Astrocyte (in vitro differentiated cells and primary cell): ENCODE measurements at regions not wholly inside any gene's neighbourhood (a gene's known extent, or its start where the extent isn't known, plus 50 kb on each side); places are given as distances from the start of the nearest gene placed in this dataset.

Experiments used
- DNase-seq: peaks from one replicate; pipeline ENCODE4 v3.0.0-alpha.2; 2010; ENCODE audit warnings: low read depth
- FAIRE-seq: peaks from 2 replicates; lab custom pipeline; 2011; peaks lifted over from hg19 to GRCh38; lab: Jason Lieb, UNC
- H2AFZ ChIP-seq: 2 replicates; pipeline ENCODE4 v1.6.0; 2012; ENCODE audit warnings: low read depth, low read length, inconsistent platforms
- H3K27ac ChIP-seq: 2 replicates; pipeline ENCODE4 v1.5.1; 2011; ENCODE audit warnings: low read depth, low read length, inconsistent platforms
- H3K27me3 ChIP-seq: 2 replicates; pipeline ENCODE4 v1.6.0; 2011; ENCODE audit warnings: low read length, inconsistent platforms; ENCODE audit not compliant: insufficient read depth
- H3K36me3 ChIP-seq: 2 replicates; pipeline ENCODE4 v1.5.1; 2011; ENCODE audit warnings: low read length, inconsistent platforms; ENCODE audit not compliant: insufficient read depth
- H3K4me1 ChIP-seq: 2 replicates; pipeline ENCODE4 v1.5.1; 2011; ENCODE audit warnings: low read length, inconsistent platforms; ENCODE audit not compliant: insufficient read depth
- H3K4me2 ChIP-seq: 2 replicates; pipeline ENCODE4 v1.6.0; 2012; ENCODE audit warnings: low read length, inconsistent platforms
- H3K4me3 ChIP-seq: 2 replicates; pipeline ENCODE4 v1.5.1; 2011; ENCODE audit warnings: low read depth, mild to moderate bottlenecking, low read length, inconsistent platforms; ENCODE audit not compliant: insufficient read depth
- H3K79me2 ChIP-seq: 2 replicates; pipeline ENCODE4 v1.6.0; 2012; ENCODE audit warnings: mild to moderate bottlenecking, low read length, inconsistent platforms; ENCODE audit not compliant: insufficient read depth
- H3K9ac ChIP-seq: 2 replicates; pipeline ENCODE4 v1.6.0; 2012; ENCODE audit warnings: mild to moderate bottlenecking, low read length, inconsistent platforms
- H3K9me3 ChIP-seq: 2 replicates; pipeline ENCODE4 v1.5.1; 2012; ENCODE audit warnings: low read depth, mild to moderate bottlenecking, low read length, inconsistent platforms; ENCODE audit not compliant: insufficient read depth
- H4K20me1 ChIP-seq: 2 replicates; pipeline ENCODE4 v1.6.0; 2012; ENCODE audit warnings: low read length, inconsistent platforms; ENCODE audit not compliant: insufficient read depth
- H3K27ac Mint-ChIP-seq: one replicate; pipeline ENCODE4 v1.8.0; 2021; ENCODE audit warnings: mild to moderate bottlenecking, mixed read lengths; ENCODE audit not compliant: unreplicated experiment
- H3K27me3 Mint-ChIP-seq: one replicate; pipeline ENCODE4 v1.8.0; 2021; ENCODE audit warnings: low read depth, mixed read lengths; ENCODE audit not compliant: unreplicated experiment
- H3K36me3 Mint-ChIP-seq: one replicate; pipeline ENCODE4 v1.8.0; 2021; ENCODE audit warnings: low read depth, mixed read lengths; ENCODE audit not compliant: unreplicated experiment
- H3K4me1 Mint-ChIP-seq: one replicate; pipeline ENCODE4 v1.8.0; 2021; ENCODE audit warnings: low read depth, mixed read lengths; ENCODE audit not compliant: unreplicated experiment
- H3K4me3 Mint-ChIP-seq: one replicate; pipeline ENCODE4 v1.8.0; 2021; ENCODE audit warnings: mild to moderate bottlenecking, moderate library complexity, mixed read lengths; ENCODE audit not compliant: unreplicated experiment
- H3K9me3 Mint-ChIP-seq: one replicate; pipeline ENCODE4 v1.8.0; 2021; ENCODE audit warnings: mild to moderate bottlenecking, mixed read lengths; ENCODE audit not compliant: unreplicated experiment
- CTCF ChIP-seq: IDR thresholded peaks from 2 replicates; pipeline ENCODE4 v1.5.1; 2011; ENCODE audit warnings: low read depth, mild to moderate bottlenecking, inconsistent platforms, low read length, moderate library complexity; ENCODE audit not compliant: insufficient read depth
- EZH2 ChIP-seq: IDR thresholded peaks from 2 replicates; pipeline ENCODE4 v1.6.1; 2012; ENCODE audit warnings: mild to moderate bottlenecking, low read length, inconsistent platforms; ENCODE audit not compliant: insufficient read depth

DNA sequence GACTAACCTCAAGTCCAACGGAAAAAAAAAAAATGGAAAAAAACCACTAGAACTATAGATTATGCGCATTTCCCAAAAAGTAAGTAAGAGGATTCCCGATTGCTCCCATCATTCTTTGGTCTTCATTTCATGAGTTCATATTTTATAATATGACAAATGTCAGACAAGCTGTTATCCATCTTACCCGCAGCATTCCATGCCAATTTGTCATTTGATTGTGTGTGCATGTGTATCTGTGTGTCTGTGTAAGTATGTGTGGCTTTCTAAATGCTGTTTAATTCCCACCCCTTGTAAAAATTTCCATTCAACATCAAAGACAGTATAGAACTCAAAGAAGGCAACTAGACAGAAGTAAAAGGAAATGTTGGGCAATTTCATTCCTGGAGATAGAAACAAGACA is 434.1 kb downstream of the CDH11 start:
- H3K36me3 Mint-ChIP-seq, result no peaks in the 10 kb centered on the region
- Histone ChIP-seq H3K9ac (no peak overlapping the region), H3K4me2 (no peak overlapping the region), H3K9me3 (no peaks in the 10 kb centered on the region), H3K27me3 (no peaks in the 10 kb centered on the region), H3K27ac (no peak overlapping the region), H3K36me3 (no peaks in the 10 kb centered on the region), H3K79me2 (no peaks in the 10 kb centered on the region), H3K4me3 (no peak overlapping the region), H4K20me1 (no peaks in the 10 kb centered on the region), H3K4me1 (no peaks in the 10 kb centered on the region), H2AFZ (no peak overlapping the region)
- no peak overlapping the region for H3K27ac Mint-ChIP-seq
- H3K4me3 Mint-ChIP-seq, result no peak overlapping the region
- H3K27me3 Mint-ChIP-seq, result no peaks in the 10 kb centered on the region
- no peak for DNase-seq
- TF ChIP-seq CTCF (no peak), EZH2 (no peak)
- no peaks in the 10 kb centered on the region for H3K9me3 Mint-ChIP-seq
- FAIRE-seq, result no peak
- peaks cover 2% of the 10 kb centered on the region for H3K4me1 Mint-ChIP-seq

GRCh38 chr16:64687123-64687522 is 434.7 kb downstream of the CDH11 start:
- no peak overlapping the region for H2AFZ ChIP-seq
- H3K4me1 ChIP-seq, result no peaks in the 10 kb centered on the region
- H3K27ac ChIP-seq, result no peak overlapping the region
- Mint-ChIP-seq H3K36me3 (no peaks in the 10 kb centered on the region), H3K27me3 (no peaks in the 10 kb centered on the region), H3K4me3 (no peak overlapping the region), H3K27ac (no peak overlapping the region), H3K9me3 (no peaks in the 10 kb centered on the region), H3K4me1 (peaks cover 2% of the 10 kb centered on the region)
- H3K27me3 ChIP-seq, result no peaks in the 10 kb centered on the region
- no peaks in the 10 kb centered on the region for H3K9me3 ChIP-seq
- no peak overlapping the region for H3K9ac ChIP-seq
- DNase-seq (no peak), FAIRE-seq (no peak)
- H3K79me2 ChIP-seq, result no peaks in the 10 kb centered on the region
- H3K4me2 ChIP-seq, result no peak overlapping the region
- no peak overlapping the region for H3K4me3 ChIP-seq
- H4K20me1 ChIP-seq, result no peaks in the 10 kb centered on the region
- TF ChIP-seq EZH2, result no peak
- TF ChIP-seq CTCF, result no peak
- H3K36me3 ChIP-seq, result no peaks in the 10 kb centered on the region

DNA sequence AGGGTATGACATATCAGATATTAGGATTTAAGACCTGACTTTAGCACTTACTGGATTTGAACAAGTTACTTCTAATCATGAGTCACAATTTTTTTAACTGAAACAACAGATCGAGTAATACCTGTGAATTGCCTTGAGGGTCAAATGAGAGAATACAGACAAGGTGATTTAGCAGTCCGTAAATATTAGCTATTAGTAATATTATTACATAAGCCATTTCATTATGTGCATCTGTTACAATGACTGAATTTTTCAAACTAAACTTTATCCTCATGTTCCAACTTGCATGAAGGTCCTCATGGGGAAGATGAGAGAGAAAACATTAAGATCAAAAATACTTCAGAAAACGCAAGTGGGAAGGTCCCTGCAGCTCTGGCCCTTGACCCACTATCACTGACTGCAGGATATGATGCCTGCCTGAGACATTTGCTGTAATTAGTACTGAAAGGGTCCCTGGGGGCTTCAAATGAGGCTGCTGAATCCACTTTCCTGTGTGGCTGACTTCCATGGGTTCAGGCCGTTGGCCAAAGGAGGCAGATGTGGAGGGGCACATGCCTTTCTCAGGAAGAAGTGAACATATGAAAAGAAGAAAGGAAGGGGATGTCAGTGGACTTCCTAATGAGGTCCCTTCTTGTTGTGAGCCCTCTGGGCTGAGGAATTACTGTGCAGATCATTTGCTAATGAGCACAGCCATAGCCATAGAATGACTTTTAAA is 441.7 kb downstream of the CDH11 start:
- TF ChIP-seq EZH2, result no peak
- TF ChIP-seq CTCF, result no peak
- Histone ChIP-seq H3K4me3 (no peak overlapping the region), H3K36me3 (no peaks in the 10 kb centered on the region), H3K27ac (no peak overlapping the region), H3K4me2 (no peak overlapping the region), H2AFZ (no peak overlapping the region), H4K20me1 (no peaks in the 10 kb centered on the region), H3K79me2 (no peaks in the 10 kb centered on the region), H3K27me3 (no peaks in the 10 kb centered on the region), H3K9ac (no peak overlapping the region), H3K9me3 (no peaks in the 10 kb centered on the region), H3K4me1 (no peaks in the 10 kb centered on the region)
- Mint-ChIP-seq H3K4me1 (no peaks in the 10 kb centered on the region), H3K27me3 (no peaks in the 10 kb centered on the region), H3K36me3 (no peaks in the 10 kb centered on the region), H3K27ac (no peak overlapping the region), H3K9me3 (no peaks in the 10 kb centered on the region), H3K4me3 (no peak overlapping the region)
- DNase-seq, result no peak
- FAIRE-seq, result no peak
